Astrocyte (in vitro differentiated cells and primary cell): ENCODE measurements at regions not wholly inside any gene's neighbourhood (a gene's known extent, or its start where the extent isn't known, plus 50 kb on each side); places are given as distances from the start of the nearest gene placed in this dataset.

Experiments used
- DNase-seq: peaks from one replicate; pipeline ENCODE4 v3.0.0-alpha.2; 2010; ENCODE audit warnings: low read depth
- FAIRE-seq: peaks from 2 replicates; lab custom pipeline; 2011; peaks lifted over from hg19 to GRCh38; lab: Jason Lieb, UNC
- H2AFZ ChIP-seq: 2 replicates; pipeline ENCODE4 v1.6.0; 2012; ENCODE audit warnings: low read depth, low read length, inconsistent platforms
- H3K27ac ChIP-seq: 2 replicates; pipeline ENCODE4 v1.5.1; 2011; ENCODE audit warnings: low read depth, low read length, inconsistent platforms
- H3K27me3 ChIP-seq: 2 replicates; pipeline ENCODE4 v1.6.0; 2011; ENCODE audit warnings: low read length, inconsistent platforms; ENCODE audit not compliant: insufficient read depth
- H3K36me3 ChIP-seq: 2 replicates; pipeline ENCODE4 v1.5.1; 2011; ENCODE audit warnings: low read length, inconsistent platforms; ENCODE audit not compliant: insufficient read depth
- H3K4me1 ChIP-seq: 2 replicates; pipeline ENCODE4 v1.5.1; 2011; ENCODE audit warnings: low read length, inconsistent platforms; ENCODE audit not compliant: insufficient read depth
- H3K4me2 ChIP-seq: 2 replicates; pipeline ENCODE4 v1.6.0; 2012; ENCODE audit warnings: low read length, inconsistent platforms
- H3K4me3 ChIP-seq: 2 replicates; pipeline ENCODE4 v1.5.1; 2011; ENCODE audit warnings: low read depth, mild to moderate bottlenecking, low read length, inconsistent platforms; ENCODE audit not compliant: insufficient read depth
- H3K79me2 ChIP-seq: 2 replicates; pipeline ENCODE4 v1.6.0; 2012; ENCODE audit warnings: mild to moderate bottlenecking, low read length, inconsistent platforms; ENCODE audit not compliant: insufficient read depth
- H3K9ac ChIP-seq: 2 replicates; pipeline ENCODE4 v1.6.0; 2012; ENCODE audit warnings: mild to moderate bottlenecking, low read length, inconsistent platforms
- H3K9me3 ChIP-seq: 2 replicates; pipeline ENCODE4 v1.5.1; 2012; ENCODE audit warnings: low read depth, mild to moderate bottlenecking, low read length, inconsistent platforms; ENCODE audit not compliant: insufficient read depth
- H4K20me1 ChIP-seq: 2 replicates; pipeline ENCODE4 v1.6.0; 2012; ENCODE audit warnings: low read length, inconsistent platforms; ENCODE audit not compliant: insufficient read depth
- H3K27ac Mint-ChIP-seq: one replicate; pipeline ENCODE4 v1.8.0; 2021; ENCODE audit warnings: mild to moderate bottlenecking, mixed read lengths; ENCODE audit not compliant: unreplicated experiment
- H3K27me3 Mint-ChIP-seq: one replicate; pipeline ENCODE4 v1.8.0; 2021; ENCODE audit warnings: low read depth, mixed read lengths; ENCODE audit not compliant: unreplicated experiment
- H3K36me3 Mint-ChIP-seq: one replicate; pipeline ENCODE4 v1.8.0; 2021; ENCODE audit warnings: low read depth, mixed read lengths; ENCODE audit not compliant: unreplicated experiment
- H3K4me1 Mint-ChIP-seq: one replicate; pipeline ENCODE4 v1.8.0; 2021; ENCODE audit warnings: low read depth, mixed read lengths; ENCODE audit not compliant: unreplicated experiment
- H3K4me3 Mint-ChIP-seq: one replicate; pipeline ENCODE4 v1.8.0; 2021; ENCODE audit warnings: mild to moderate bottlenecking, moderate library complexity, mixed read lengths; ENCODE audit not compliant: unreplicated experiment
- H3K9me3 Mint-ChIP-seq: one replicate; pipeline ENCODE4 v1.8.0; 2021; ENCODE audit warnings: mild to moderate bottlenecking, mixed read lengths; ENCODE audit not compliant: unreplicated experiment
- CTCF ChIP-seq: IDR thresholded peaks from 2 replicates; pipeline ENCODE4 v1.5.1; 2011; ENCODE audit warnings: low read depth, mild to moderate bottlenecking, inconsistent platforms, low read length, moderate library complexity; ENCODE audit not compliant: insufficient read depth
- EZH2 ChIP-seq: IDR thresholded peaks from 2 replicates; pipeline ENCODE4 v1.6.1; 2012; ENCODE audit warnings: mild to moderate bottlenecking, low read length, inconsistent platforms; ENCODE audit not compliant: insufficient read depth

GRCh38 chr1:81023187-81023724 is 777.5 kb upstream of the ADGRL2 start:
- Mint-ChIP-seq H3K4me3 (no peak overlapping the region), H3K4me1 (no peaks in the 10 kb centered on the region), H3K36me3 (no peaks in the 10 kb centered on the region), H3K27ac (no peak overlapping the region), H3K27me3 (no peaks in the 10 kb centered on the region), H3K9me3 (no peaks in the 10 kb centered on the region)
- H3K79me2 ChIP-seq = no peaks in the 10 kb centered on the region
- H2AFZ ChIP-seq = peak overlapping the region; percentile 2
- H3K9ac ChIP-seq = no peak overlapping the region
- no peak for DNase-seq
- no peaks in the 10 kb centered on the region for H3K36me3 ChIP-seq
- no peaks in the 10 kb centered on the region for H3K27me3 ChIP-seq
- H3K4me2 ChIP-seq = no peak overlapping the region
- TF ChIP-seq EZH2 (no peak), CTCF (no peak)
- H3K27ac ChIP-seq = no peak overlapping the region
- no peak overlapping the region for H3K4me3 ChIP-seq
- no peaks in the 10 kb centered on the region for H3K4me1 ChIP-seq
- no peak for FAIRE-seq
- no peaks in the 10 kb centered on the region for H3K9me3 ChIP-seq
- no peaks in the 10 kb centered on the region for H4K20me1 ChIP-seq

- Mint-ChIP-seq H3K27me3 (no peaks in the 10 kb centered on the region), H3K4me1 (no peaks in the 10 kb centered on the region), H3K4me3 (no peak overlapping the region), H3K9me3 (no peaks in the 10 kb centered on the region), H3K36me3 (no peaks in the 10 kb centered on the region), H3K27ac (no peak overlapping the region)
- no peak for FAIRE-seq
- H3K4me2 ChIP-seq = no peak overlapping the region
- no peaks in the 10 kb centered on the region for H3K36me3 ChIP-seq
- no peaks in the 10 kb centered on the region for H3K9me3 ChIP-seq
- no peaks in the 10 kb centered on the region for H4K20me1 ChIP-seq
- no peaks in the 10 kb centered on the region for H3K79me2 ChIP-seq
- H3K4me1 ChIP-seq = no peaks in the 10 kb centered on the region
- no peak overlapping the region for H3K9ac ChIP-seq
- no peaks in the 10 kb centered on the region for H3K27me3 ChIP-seq
- no peak for TF ChIP-seq EZH2
- no peak for TF ChIP-seq CTCF
- H3K4me3 ChIP-seq = no peak overlapping the region
- H2AFZ ChIP-seq = no peak overlapping the region
- no peak for DNase-seq
- no peak overlapping the region for H3K27ac ChIP-seq
These were observed 779.6 kb upstream of the ADGRL2 start for GRCh38 chr1:81021134-81021533.

- no peaks in the 10 kb centered on the region for H3K9me3 Mint-ChIP-seq
- Histone ChIP-seq H3K4me2 (no peak overlapping the region), H4K20me1 (no peaks in the 10 kb centered on the region), H3K9me3 (no peaks in the 10 kb centered on the region), H3K4me3 (no peak overlapping the region), H3K36me3 (no peaks in the 10 kb centered on the region), H2AFZ (no peak overlapping the region), H3K9ac (no peak overlapping the region), H3K27me3 (no peaks in the 10 kb centered on the region), H3K4me1 (no peaks in the 10 kb centered on the region), H3K27ac (no peak overlapping the region), H3K79me2 (no peaks in the 10 kb centered on the region)
- no peak overlapping the region for H3K27ac Mint-ChIP-seq
- no peaks in the 10 kb centered on the region for H3K27me3 Mint-ChIP-seq
- FAIRE-seq (no peak), DNase-seq (no peak)
- no peak overlapping the region for H3K4me3 Mint-ChIP-seq
- H3K4me1 Mint-ChIP-seq = no peaks in the 10 kb centered on the region
- TF ChIP-seq EZH2 (no peak), CTCF (no peak)
- no peaks in the 10 kb centered on the region for H3K36me3 Mint-ChIP-seq
These were observed 780.2 kb upstream of the ADGRL2 start for GRCh38 chr1:81020506-81020905.
